Loucy (cell line): ENCODE measurements at regions not wholly inside any gene's neighbourhood (a gene's known extent, or its start where the extent isn't known, plus 50 kb on each side); places are given as distances from the start of the nearest gene placed in this dataset.

Experiments used
- H2AFZ ChIP-seq: fragments of 200-600 bp; sonication (generic); 2 replicates; pipeline ENCODE4 v1.6.0; 2016; ENCODE audit warnings: antibody characterized with exemption, mild to moderate bottlenecking, low read length, moderate library complexity
- H3F3A ChIP-seq: fragments of 200-600 bp; 2 replicates; pipeline ENCODE4 v1.6.0; 2016; ENCODE audit warnings: antibody characterized with exemption, low read depth, mild to moderate bottlenecking
- H3K27me3 ChIP-seq: fragments of 200-600 bp; sonication (generic); 2 replicates; pipeline ENCODE4 v1.6.1; 2014; ENCODE audit warnings: low read length, mild to moderate bottlenecking; ENCODE audit not compliant: insufficient read depth, poor library complexity, severe bottlenecking
- H3K36me3 ChIP-seq: fragments of 200-600 bp; sonication (generic); 2 replicates; pipeline ENCODE4 v1.6.1; 2016; ENCODE audit warnings: low read length; ENCODE audit not compliant: insufficient read depth
- H3K4me1 ChIP-seq: fragments of 200-600 bp; sonication (generic); 2 replicates; pipeline ENCODE4 v1.5.1; 2014; ENCODE audit warnings: low read length, mild to moderate bottlenecking; ENCODE audit not compliant: insufficient read depth, poor library complexity, severe bottlenecking
- H3K4me2 ChIP-seq: fragments of 200-600 bp; sonication (generic); 2 replicates; pipeline ENCODE4 v1.6.0; 2014; ENCODE audit warnings: antibody characterized with exemption, low read length, low read depth, mild to moderate bottlenecking; ENCODE audit not compliant: poor library complexity, severe bottlenecking
- H3K4me3 ChIP-seq: fragments of 200-600 bp; sonication (generic); 2 replicates; pipeline ENCODE4 v1.5.1; 2014; ENCODE audit warnings: low read length, mild to moderate bottlenecking, mixed read lengths; ENCODE audit not compliant: poor library complexity, severe bottlenecking
- H3K79me2 ChIP-seq: fragments of 200-600 bp; sonication (generic); 2 replicates; pipeline ENCODE4 v1.6.1; 2014; ENCODE audit warnings: low read length; ENCODE audit not compliant: insufficient read depth
- H3K9ac ChIP-seq: fragments of 200-600 bp; sonication (generic); 2 replicates; pipeline ENCODE4 v1.6.0; 2014; ENCODE audit warnings: mild to moderate bottlenecking, low read depth, low read length, moderate library complexity; ENCODE audit not compliant: poor library complexity, severe bottlenecking
- H3K9me2 ChIP-seq: fragments of 200-600 bp; sonication (generic); replicated peaks from 2 replicates; pipeline ENCODE4 v1.6.1; 2016; ENCODE audit warnings: low read depth, low read length, mixed read lengths
- H3K9me3 ChIP-seq: fragments of 200-600 bp; sonication (generic); 2 replicates; pipeline ENCODE4 v1.6.1; 2014; ENCODE audit warnings: mild to moderate bottlenecking, antibody characterized with exemption, low read length, low read depth; ENCODE audit not compliant: insufficient read depth
- H4K20me1 ChIP-seq: fragments of 200-600 bp; sonication (generic); 2 replicates; pipeline ENCODE4 v1.6.0; 2014; ENCODE audit warnings: antibody characterized with exemption, low read length, mild to moderate bottlenecking; ENCODE audit not compliant: insufficient read depth, poor library complexity, severe bottlenecking
- EZH2phosphoT487 ChIP-seq: fragments of 200-600 bp; IDR thresholded peaks from 2 replicates; pipeline ENCODE4 v1.6.1; 2018; ENCODE audit warnings: antibody characterized with exemption, mild to moderate bottlenecking, moderate library complexity, borderline replicate concordance
- TF ChIP-seq, protein P1 (sequence below): fragments of 200-600 bp; sonication (generic); conservative IDR thresholded peaks from 2 replicates; pipeline ENCODE4 v1.5.1; 2014; ENCODE audit warnings: mild to moderate bottlenecking, antibody characterized with exemption, low read length

DNA sequence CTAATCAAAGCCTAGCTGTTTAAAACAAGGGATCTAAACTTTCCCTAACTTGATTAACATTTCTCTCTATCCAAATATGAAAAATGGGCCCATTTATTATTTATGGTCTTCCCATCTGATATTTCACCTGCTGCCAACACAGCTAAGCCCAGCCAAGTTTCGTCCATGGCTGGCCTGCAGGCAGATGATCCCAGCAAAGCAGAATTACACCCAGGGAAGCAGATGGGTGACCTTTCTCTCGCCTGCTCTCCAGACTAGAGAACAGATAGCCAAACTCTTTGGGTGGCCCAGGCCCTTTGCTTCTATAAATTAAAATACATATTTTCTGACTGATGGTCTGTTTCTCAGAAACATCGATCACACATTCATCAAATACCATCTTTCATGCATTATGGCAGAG lies 1038.8 kb downstream of the AGBL1 start:
- no peak overlapping the region for H3K9ac ChIP-seq
- no peaks in the 10 kb centered on the region for H3F3A ChIP-seq
- H3K36me3 ChIP-seq, result no peaks in the 10 kb centered on the region
- no peak for TF ChIP-seq EZH2phosphoT487
- TF ChIP-seq, protein P1, sequence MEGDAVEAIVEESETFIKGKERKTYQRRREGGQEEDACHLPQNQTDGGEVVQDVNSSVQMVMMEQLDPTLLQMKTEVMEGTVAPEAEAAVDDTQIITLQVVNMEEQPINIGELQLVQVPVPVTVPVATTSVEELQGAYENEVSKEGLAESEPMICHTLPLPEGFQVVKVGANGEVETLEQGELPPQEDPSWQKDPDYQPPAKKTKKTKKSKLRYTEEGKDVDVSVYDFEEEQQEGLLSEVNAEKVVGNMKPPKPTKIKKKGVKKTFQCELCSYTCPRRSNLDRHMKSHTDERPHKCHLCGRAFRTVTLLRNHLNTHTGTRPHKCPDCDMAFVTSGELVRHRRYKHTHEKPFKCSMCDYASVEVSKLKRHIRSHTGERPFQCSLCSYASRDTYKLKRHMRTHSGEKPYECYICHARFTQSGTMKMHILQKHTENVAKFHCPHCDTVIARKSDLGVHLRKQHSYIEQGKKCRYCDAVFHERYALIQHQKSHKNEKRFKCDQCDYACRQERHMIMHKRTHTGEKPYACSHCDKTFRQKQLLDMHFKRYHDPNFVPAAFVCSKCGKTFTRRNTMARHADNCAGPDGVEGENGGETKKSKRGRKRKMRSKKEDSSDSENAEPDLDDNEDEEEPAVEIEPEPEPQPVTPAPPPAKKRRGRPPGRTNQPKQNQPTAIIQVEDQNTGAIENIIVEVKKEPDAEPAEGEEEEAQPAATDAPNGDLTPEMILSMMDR, result no peak
- no peaks in the 10 kb centered on the region for H3K9me3 ChIP-seq
- H2AFZ ChIP-seq, result no peak overlapping the region
- H3K4me1 ChIP-seq, result no peaks in the 10 kb centered on the region
- H4K20me1 ChIP-seq, result no peaks in the 10 kb centered on the region
- no peaks in the 10 kb centered on the region for H3K9me2 ChIP-seq
- no peak overlapping the region for H3K4me2 ChIP-seq
- no peaks in the 10 kb centered on the region for H3K27me3 ChIP-seq
- H3K4me3 ChIP-seq, result no peak overlapping the region
- H3K79me2 ChIP-seq, result no peaks in the 10 kb centered on the region

DNA sequence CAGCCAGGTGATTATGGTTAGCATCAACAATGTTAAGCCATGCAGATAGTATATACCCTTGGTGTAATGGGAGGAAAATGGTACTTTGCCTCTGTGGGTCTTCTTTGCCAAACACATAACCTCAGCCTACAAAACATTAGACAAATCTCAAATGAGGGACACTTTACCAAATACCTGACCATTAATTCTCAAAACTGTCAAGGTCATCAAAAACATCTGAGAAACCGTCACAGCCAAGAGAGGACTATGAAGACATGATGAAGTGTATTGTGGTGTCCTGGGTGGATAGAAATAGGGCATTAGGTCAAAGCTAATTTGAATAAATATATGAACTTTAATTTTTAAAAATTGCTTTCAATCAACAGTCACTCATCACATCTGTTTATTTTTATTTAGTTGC lies 1036.1 kb downstream of the AGBL1 start:
- H3K4me1 ChIP-seq, result no peaks in the 10 kb centered on the region

DNA sequence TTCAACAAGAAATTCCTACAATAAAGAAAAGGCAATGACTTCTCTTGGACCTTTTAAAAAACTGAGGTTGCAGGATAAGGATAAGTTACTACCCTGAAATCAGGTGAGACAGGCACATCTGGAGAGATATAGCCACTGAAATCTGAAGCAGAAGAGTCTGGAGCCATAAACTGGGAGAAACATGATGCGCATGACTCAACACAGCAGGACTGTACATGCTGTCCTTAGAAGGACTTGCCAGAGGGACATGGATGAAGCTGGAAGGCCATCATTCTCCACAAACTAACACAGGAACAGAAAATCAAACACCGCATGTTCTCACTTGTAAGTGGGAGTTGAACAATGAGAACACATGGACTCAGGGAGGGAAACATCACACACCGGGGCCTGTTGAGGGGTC lies 1020.2 kb downstream of the AGBL1 start:
- Histone ChIP-seq H3K27me3 (no peaks in the 10 kb centered on the region), H3K4me3 (no peak overlapping the region), H3F3A (no peaks in the 10 kb centered on the region), H2AFZ (no peak overlapping the region), H3K4me1 (no peaks in the 10 kb centered on the region), H3K79me2 (no peaks in the 10 kb centered on the region), H3K9me2 (no peaks in the 10 kb centered on the region), H3K4me2 (no peak overlapping the region), H3K9me3 (peaks cover 5% of the 10 kb centered on the region; the same call in 1 of the 2 replicates), H3K9ac (no peak overlapping the region), H3K36me3 (no peaks in the 10 kb centered on the region), H4K20me1 (no peaks in the 10 kb centered on the region)
- TF ChIP-seq, protein P1, result no peak
- no peak for TF ChIP-seq EZH2phosphoT487

More for the DNA sequence above, 1036.1 kb downstream of the AGBL1 start:
- Histone ChIP-seq H3K9me2 (no peaks in the 10 kb centered on the region), H3K36me3 (no peaks in the 10 kb centered on the region), H3F3A (no peaks in the 10 kb centered on the region), H3K9ac (no peak overlapping the region), H3K27me3 (no peaks in the 10 kb centered on the region), H3K4me3 (no peak overlapping the region), H3K9me3 (no peaks in the 10 kb centered on the region), H3K79me2 (no peaks in the 10 kb centered on the region), H2AFZ (no peak overlapping the region), H4K20me1 (no peaks in the 10 kb centered on the region), H3K4me2 (no peak overlapping the region)
- TF ChIP-seq EZH2phosphoT487, result no peak
- TF ChIP-seq, protein P1, result no peak
